ENCODE measurements at regions not wholly inside any gene's neighbourhood (a gene's known extent, or its start where the extent isn't known, plus 50 kb on each side); places are given as distances from the start of the nearest gene placed in this dataset.
A peak's percentile ranks its signal among the peaks of the same experiment; 100 is the strongest.

DNA sequence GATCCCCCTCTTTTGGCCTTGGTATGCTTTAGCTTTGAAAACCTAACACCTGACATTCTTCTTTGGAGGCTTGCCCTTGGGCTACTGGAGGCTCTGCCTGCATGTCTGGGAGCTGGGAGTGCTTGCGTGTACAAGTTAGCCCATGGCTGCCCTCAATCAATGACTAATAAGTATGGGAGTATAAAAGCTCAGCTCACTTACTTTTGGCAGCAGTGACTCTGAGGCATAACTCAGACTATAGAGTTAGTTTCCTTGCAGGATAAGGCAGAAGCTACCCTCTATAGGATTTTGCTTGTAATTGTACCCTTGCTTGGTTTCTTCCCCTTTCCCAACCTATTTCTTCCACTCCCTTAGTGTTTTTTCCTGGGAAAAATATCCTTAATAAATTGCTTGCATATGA lies 247.9 kb downstream of the PPP1R2C start:
- FAIRE-seq = no peak
- no peak for DNase-seq (ENCODE audit: low spot score in 2 of 2)

DNA sequence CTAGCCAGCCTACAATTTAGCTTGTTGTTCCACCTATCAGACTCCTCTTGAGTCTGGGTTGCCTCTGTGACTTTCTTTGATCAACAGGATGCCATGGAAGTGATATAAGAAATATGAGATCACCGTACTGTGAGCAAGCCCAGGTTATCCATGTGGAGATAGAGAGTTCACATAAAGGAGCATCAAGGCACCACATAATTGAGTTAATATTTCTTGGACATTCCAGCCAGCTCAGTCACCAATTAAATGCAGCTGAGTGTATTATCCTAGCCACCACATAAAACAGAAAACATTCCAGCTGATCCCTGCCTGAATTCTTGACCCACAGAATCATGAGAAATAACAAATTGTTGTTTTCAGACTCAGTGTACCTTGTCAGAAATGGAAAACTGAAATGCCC lies 253.6 kb downstream of the PPP1R2C start:
- DNase-seq (ENCODE audit: low spot score in 2 of 2) (no peak), FAIRE-seq (no peak)

DNA sequence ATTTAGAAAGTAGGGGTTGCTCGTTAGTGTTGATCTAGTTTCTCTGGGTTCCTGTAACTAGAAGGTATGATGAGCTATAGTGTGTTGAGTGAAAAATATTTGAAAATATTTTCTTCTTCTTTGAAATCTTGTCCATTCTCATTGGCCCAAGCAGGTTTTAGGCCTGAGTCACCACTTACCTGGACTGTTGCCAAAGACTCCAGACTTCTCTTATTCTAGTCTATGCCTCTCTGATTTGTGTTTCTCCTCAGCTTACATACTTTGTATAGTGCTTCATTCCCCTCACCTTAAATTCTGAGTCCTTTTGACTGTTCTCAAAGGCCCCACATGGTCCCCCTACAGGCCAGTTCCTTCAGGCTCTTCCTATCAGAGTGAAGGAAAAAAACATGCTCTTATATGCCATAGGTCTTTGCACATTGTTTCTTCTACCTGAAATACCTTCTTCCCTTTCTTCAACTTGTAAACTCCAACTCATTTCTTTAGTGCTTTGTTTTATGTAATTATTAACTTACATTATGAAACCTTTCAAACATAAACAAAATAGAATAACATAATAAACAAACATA lies 258.2 kb downstream of the PPP1R2C start:
- no peak for FAIRE-seq
- no peak for DNase-seq (ENCODE audit: low spot score in 2 of 2)

DNA sequence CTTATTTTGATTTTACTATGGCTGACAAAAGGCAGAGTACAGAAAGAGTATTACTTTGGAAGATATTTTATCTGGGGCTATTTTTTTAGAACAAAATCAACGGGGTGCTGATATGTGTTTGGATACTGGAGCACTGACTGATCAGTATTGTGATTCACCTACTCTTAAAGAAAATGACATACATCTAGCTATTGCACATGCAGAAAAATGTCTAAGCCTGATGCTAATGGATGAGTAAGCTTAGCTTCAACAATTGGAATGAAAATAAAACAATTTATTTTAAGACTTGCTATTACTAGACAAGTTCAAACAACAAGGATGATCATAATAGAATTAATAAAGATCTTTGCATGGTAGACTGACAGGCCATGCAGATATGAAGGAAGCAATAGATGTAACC lies 262.0 kb downstream of the PPP1R2C start:
- DNase-seq (ENCODE audit: low spot score in 2 of 2) = no peak
- FAIRE-seq = no peak

DNA sequence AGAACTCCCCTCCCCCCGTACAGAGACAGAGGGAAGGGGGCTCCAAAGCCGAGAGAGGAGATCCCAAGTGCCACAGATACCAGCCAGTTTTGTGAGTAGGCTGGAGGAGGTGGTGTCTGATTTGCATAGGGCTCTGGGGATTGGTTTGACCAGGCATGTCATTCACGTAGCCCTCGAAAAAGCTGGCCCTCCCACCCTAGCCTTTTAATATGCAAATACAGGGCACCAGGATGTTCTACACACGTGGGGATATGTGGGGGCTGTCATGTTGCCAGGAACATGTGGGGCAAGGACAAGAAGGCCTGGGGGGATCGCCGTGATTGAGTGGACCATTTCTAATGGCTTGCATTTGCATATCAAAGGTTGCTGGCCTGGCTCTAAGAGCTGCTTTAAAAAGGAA lies 272.9 kb downstream of the PPP1R2C start:
- FAIRE-seq = no peak
- DNase-seq (ENCODE audit: low spot score in 2 of 2) = no peak

DNA sequence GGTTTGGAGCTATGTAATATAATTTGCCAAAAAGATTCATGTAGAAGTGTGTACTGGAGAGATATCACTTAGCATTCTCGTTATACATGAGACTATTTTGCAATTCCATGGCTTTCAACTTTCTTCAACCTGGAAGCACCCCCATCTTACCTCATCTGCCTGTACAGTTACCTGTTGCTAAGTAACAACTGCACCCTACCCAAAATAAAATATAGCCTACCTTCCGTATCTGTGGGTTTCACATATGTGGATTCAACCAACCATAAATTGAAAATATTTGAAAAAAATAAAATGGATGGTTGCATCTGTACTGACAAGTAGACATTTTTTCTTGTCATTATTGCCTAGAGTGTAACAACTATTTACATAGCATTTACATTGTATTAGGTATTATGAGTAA lies 278.3 kb downstream of the PPP1R2C start:
- DNase-seq (ENCODE audit: low spot score in 2 of 2) = no peak
- FAIRE-seq = no peak

DNA sequence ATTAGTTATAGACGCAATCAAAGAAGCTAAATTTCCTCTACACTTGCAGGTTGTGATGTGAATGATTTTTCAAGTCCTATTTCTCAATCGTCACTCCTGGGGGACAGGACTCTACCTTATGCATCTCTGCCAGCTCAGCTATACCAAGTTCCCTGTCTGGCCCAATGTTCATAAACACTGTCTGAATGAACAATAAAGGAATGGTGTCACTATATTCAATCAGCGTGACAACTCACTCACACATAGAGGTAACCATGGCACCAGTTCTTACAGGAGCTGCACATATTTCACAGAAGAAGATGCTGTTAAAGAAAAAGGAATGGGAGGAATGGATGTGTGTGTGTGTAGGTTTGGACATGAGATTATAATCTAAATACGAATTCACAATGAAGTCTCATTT lies 280.6 kb downstream of the PPP1R2C start:
- no peak for DNase-seq (ENCODE audit: low spot score in 2 of 2)
- no peak for FAIRE-seq

DNA sequence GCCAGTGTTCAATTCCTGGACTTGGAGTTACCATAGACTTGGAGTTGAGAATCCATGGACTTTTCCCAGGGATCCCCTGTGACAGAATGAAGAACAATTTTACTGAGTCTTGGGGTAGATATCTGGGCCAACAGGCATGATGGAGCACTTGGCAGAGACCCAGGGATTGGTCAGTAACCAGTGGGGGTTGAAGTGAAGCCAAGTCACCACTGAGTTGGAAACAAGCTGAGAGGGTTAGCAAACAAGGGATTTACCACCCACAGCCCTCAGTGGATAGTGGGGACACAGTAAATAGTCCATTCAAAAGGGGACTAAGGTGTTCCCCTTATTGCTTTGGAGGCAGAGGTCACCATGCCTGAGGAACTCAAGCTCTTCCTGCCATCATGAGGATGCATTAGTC lies 281.7 kb downstream of the PPP1R2C start:
- DNase-seq (ENCODE audit: low spot score in 2 of 2) (no peak), FAIRE-seq (no peak)

DNA sequence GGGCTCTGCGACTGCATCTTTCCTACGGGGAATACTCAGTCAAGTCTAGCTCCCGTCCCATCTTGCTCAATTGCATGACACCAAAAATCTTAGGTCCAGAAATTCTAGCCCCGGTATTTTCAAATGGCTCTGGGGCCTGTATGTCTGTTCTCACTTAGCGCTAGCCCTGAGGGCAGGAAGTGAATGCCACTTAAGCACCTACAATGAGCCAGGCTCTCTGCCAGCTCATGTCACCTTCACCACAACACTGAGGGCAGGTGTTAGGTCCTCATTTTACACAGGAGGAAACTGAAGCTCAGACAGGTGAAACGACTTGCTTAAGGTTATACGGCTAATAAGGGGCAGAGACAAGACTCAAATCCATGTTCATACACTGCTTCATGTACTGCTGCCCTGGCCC lies 282.8 kb downstream of the PPP1R2C start:
- no peak for DNase-seq (ENCODE audit: low spot score in 2 of 2)

DNA sequence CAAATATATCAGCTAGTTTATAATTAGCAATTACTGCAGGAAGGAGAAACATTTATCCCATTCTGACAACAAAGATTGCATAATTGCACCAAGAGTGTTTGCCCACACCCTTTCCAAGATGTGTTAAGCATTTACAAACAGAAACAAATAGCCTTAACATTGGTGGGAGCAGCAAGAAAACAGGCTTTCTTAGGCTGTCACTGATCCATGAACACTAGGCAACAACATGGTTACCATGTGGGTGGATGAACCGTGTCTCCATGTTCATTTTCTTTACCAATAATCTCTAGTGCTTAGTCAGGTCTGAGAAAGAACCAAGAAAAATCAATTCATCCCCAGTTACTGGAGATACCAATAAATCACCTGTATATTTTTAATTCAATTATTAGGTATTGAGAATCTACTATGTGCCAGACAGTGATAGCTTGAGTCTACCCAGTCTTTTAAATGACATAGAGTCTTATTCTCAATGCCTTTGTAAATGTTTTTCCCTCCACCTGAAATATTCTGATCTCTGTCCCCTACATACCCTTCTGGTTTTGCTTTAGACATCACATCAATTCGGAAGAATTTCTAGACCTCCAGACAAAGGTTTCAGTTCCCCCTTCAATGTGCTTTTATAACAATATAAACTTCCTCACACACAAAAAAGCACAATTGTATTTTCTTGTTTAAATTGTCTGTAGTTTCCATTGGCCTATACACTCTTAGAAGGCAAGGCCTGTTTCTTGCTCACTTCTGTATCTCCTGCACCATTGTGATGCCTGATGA lies 286.6 kb downstream of the PPP1R2C start:
- no peak for DNase-seq (ENCODE audit: low spot score in 2 of 2)
- no peak for FAIRE-seq

More for the DNA sequence above, 282.8 kb downstream of the PPP1R2C start:
- no peak for FAIRE-seq

DNA sequence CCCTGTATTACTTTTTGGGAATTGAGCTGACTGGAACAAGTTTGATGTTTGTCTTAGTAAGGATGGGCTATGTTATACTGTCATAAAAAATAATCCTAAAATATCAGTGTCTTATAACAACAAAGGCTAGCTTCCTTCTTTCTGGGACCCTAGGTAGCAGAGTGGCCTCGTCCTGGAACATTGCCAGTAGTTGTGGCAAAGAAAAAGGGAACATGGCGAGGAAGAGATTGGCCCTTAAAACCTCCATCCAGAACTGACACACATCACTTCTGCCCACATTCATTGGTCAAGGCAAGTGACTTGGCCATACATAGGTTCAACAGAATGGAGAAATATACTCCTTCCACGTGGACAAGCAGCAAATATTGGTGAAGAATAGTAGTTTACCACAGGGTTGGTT lies 287.9 kb downstream of the PPP1R2C start:
- DNase-seq (ENCODE audit: low spot score in 2 of 2) = no peak
- no peak for FAIRE-seq

DNA sequence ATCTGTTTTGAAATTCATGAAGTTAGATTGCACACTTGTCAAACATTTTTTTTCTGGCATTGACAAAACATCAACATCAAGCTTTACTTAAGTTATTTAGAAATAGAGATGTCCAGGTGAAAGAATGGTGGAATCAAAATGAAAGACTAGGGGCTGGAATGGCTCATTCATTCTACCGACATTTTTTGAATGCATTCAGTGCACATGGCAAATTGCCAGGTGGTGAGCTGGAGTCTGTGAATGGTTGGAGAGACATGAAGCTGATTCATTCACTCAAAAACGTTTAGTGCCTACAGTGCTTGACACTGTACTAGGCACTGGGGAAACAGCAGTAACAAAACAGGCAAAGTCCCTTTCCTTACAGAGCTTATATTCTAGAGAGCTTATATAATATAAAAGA lies 292.4 kb downstream of the PPP1R2C start:
- no peak for FAIRE-seq
- DNase-seq (ENCODE audit: low spot score in 2 of 2) = no peak

DNA sequence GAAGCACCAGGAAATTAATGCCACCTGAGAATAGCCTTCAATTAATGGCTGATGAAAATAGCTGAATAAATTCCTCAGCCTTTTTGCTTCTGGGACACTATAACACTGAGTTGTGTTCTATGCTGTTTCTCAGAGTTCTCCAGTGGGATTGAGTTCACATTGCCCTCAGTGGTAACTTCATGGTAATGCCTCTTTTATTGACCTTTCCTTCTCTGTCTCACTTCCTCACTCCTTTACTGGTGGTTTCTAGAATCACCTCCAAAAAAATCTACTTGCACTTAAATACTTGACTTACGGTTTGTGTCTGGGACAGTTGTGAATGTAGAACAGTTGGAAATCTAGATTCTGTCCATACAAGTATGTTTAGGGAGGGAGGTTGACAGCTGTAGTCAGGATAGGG lies 293.7 kb downstream of the PPP1R2C start:
- DNase-seq (ENCODE audit: low spot score in 2 of 2) (no peak), FAIRE-seq (no peak)

DNA sequence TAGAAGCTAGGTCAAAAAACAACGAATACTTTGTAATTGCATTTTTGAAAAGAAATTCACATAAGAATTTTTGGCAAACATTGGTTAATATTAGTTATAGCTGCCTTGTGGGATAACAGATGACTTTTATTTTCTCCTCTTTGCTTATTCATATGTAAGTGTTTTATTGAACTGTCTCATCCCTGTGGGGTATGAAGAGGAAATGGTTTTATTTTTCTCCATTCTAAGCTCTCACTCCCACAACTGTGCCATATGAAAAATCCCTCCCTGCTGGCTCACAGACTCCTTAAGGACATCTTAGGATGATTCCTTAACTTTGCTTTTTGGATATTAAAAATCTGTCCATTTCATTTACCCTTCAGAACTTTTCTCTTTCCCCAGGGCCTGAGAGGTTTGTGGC lies 300.6 kb downstream of the PPP1R2C start:
- DNase-seq (ENCODE audit: low spot score in 2 of 2) (peak in 1 of 2 donors; percentile 0), FAIRE-seq (no peak)

DNA sequence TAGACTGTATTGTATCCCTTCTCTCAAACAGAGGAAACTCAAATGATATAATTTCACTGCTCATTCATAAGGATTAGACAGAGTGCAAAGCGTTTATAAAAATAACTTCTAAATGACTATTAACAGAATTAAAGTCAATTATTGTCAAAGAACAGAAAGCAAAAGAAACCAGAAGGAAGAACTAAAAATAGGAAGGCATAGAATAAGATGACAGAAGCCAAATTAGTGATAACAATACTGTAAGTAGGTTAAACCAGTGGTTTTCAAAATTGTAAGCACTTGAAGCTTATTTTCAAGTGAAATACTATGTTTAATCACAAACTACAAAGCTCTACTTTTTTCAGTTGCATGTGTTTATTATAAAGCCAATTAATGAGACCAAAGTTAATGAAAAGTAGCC lies 305.2 kb downstream of the PPP1R2C start:
- no peak for FAIRE-seq
- DNase-seq (ENCODE audit: low spot score in 2 of 2) = no peak

DNA sequence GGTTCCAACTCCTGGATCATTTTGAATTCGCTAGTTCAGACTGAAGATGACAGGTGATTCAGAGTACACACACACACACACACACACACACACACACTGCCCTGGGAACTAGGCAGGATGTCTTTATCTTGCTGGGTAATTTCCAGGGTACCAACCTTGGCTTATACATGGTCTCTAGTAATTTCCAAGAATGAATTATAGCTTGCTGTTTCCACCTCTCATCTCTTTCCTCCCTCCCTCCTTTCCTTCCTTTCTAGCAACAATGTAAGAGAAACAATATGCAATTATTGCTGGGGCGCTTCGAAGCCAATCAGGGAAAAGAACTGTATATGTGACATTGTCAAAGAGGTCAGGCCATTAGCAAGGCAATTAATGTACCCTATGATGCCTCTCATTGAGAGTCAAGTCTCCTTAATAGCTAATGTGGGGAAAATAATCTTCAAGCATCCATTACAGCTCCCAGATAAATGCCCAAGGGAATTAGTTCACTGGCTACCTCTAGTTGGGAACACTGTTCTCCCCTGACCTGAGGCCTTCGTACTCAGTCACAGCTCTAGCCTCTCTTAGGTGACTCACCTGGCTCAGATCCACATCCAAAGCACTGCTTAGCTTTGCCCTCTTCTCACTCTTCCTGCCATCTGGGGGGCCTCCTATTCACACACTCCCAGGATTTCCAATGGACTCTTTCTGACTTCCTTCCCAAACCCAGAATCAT lies 311.5 kb downstream of the PPP1R2C start:
- FAIRE-seq = no peak

DNA sequence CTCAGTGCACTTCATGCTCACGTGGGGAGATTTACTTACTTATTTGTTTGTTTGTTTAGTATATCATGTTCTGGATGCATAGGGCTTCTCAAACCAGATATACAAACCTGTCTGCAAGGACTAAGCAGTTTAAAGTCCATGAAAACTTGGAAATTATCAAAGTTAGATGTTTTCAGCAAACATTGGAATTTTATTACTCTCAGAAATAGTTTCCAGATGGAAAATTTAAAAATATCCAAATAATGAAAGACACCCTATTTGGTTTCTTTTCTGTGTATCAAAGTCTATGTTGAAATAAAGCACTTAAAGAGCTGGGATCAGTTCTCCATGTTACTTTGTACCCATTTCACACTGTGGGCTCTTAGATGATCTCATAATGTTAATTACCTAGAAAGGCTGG lies 312.1 kb downstream of the PPP1R2C start:
- DNase-seq (ENCODE audit: low spot score in 2 of 2) (no peak), FAIRE-seq (no peak)

More for the DNA sequence above, 311.5 kb downstream of the PPP1R2C start:
- DNase-seq (ENCODE audit: low spot score in 2 of 2) = no peak

DNA sequence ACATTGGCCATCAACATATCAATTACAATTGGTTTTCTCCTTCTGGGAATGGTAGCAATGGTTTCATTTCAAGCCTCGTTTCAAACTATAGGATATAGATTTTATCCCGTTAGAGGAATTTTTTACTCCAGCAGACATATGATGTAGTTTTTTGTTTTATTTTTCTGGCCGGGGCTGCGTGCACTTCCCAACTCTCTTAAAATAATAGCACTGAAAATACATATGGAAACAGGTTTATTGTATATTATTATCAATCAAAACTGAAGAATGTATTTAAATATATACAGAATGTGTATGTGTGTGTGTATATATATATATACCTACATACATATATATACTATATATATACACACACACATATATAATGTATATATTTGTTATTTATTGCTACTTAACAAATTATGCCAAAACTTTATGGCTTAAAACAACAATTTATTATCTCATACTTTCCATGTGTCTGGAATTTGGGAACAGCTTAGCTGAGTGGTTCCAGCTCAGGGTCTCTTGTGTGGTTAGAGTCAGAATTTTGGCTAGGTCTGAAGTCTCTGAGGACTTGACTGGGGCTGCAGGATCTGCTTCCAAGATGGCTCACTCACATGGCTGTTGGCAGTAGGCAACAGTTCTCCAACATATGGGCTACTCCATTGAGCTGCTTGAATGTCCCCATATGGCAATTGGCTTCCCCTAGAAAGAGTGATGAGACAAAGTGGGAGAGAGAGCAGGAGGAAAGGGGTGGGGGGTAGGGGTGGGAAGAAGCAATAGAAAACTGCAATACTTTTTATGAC lies 314.1 kb downstream of the PPP1R2C start:
- DNase-seq (ENCODE audit: low spot score in 2 of 2) = no peak
- FAIRE-seq = no peak

DNA sequence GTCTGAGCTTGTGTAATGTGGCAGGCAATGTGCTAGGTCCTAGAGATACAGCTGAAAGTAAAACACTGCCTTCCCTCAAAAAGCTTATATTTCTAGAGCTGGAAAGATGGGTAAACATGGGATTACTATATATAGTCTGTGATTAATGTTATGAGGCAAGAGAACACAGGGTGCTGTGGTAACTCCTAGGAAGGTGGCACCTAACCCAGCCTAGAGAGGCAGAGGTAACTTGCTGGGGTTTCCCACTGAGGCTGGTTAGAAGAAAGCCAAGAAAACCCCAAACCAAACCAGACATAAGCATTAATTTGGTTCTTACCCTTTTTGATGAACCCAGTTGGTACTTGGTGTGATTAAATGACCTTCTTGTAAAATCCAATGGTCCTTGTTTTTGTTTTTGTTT lies 315.0 kb downstream of the PPP1R2C start:
- no peak for FAIRE-seq
- DNase-seq (ENCODE audit: low spot score in 2 of 2) = no peak

DNA sequence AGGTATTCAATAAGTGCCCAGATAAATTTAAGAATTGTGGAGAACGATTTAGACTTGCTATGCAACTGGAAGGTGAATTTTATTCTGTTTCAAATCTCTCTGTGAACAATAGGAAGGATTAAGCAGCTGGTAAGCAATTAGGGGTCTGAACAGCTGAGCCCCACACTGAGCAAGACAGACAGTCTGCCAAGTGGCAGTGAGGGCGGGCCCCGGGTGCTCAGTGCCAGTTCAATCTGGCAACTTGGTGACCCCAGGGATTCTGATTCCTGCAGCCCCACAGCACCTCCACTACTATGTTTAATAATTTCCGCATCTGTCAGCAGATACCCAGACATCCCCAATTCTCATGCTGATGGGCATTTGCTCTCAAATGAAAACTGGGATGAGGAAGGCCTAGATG lies 317.3 kb downstream of the PPP1R2C start:
- no peak for DNase-seq (ENCODE audit: low spot score in 2 of 2)
- FAIRE-seq = no peak

DNA sequence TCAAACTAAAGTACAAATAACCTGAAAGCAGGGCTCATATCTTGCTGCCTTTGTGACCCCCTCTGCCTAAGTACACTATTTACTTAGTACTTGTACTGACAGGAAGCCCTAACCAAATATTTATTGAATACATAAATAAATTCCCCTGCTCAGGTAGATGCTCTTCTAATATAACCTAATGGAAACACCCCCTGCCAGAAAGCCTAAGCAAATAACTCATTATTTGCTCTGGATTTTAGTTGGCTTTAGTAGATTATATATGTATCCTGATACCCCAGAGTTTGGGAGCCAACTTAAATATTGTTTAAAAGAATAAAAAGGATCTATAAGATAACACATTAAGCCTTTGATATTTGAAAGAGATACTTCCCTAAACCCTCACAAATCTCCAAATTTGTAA lies 318.2 kb downstream of the PPP1R2C start:
- FAIRE-seq (no peak), DNase-seq (ENCODE audit: low spot score in 2 of 2) (no peak)
